CD4-positive, alpha-beta T cell (primary cell): ENCODE measurements at regions not wholly inside any gene's neighbourhood (a gene's known extent, or its start where the extent isn't known, plus 50 kb on each side); places are given as distances from the start of the nearest gene placed in this dataset.
"Not testable (repeated sequence)": the region's sequence is repeated elsewhere in the genome, so short reads cannot be mapped to it uniquely, and the experiment has no call there.

Experiments
- ATAC-seq: fragments of 200-7000 bp; cut with Tn5 transposase; one replicate; pipeline ENCODE4 v1.10.0; 2022; ENCODE audit warnings: mild to moderate bottlenecking; ENCODE audit not compliant: poor library complexity
- CTCF ChIA-PET: fragments of 350-600 bp; sonication (Branson Sonifier 250); formaldehyde crosslinking; loops from one replicate; lab custom pipeline; 2021; ENCODE audit warnings: antibody characterized with exemption, inconsistent platforms; lab: Charles Lee
- POLR2A ChIA-PET: fragments of 350-600 bp; sonication (Branson Sonifier 250); formaldehyde crosslinking; loops from one replicate; lab custom pipeline; 2021; ENCODE audit warnings: antibody characterized with exemption, inconsistent platforms; lab: Charles Lee
- DNase-seq, 14 experiments: peaks; one replicate each; pipeline ENCODE4 v3.0.0-alpha.2; 2013 to 2020; ENCODE audit warnings: mixed read lengths in 2 of 14
- H3K27ac ChIP-seq, 2 donors: one replicate each; pipeline versions ENCODE4 v1.5.1 to v1.7.0; 2013; ENCODE audit warnings: low read length in 2 of 2, low read depth in 1 of 2, mild to moderate bottlenecking in 1 of 2
- H3K27me3 ChIP-seq, 2 experiments: 1 replicate in 1 of 2; 2 replicates in 1 of 2; pipeline versions ENCODE4 v1.6.1 to v1.7.0; 2013; ENCODE audit warnings: low read length in 2 of 2, control low read depth in 1 of 2, mild to moderate bottlenecking in 1 of 2, moderate library complexity in 1 of 2; ENCODE audit not compliant: insufficient read depth in 2 of 2, control insufficient read depth in 1 of 2
- H3K36me3 ChIP-seq: one replicate; pipeline ENCODE4 v1.6.1; 2013; ENCODE audit warnings: low read length, control low read depth; ENCODE audit not compliant: insufficient read depth
- H3K4me1 ChIP-seq: one replicate; pipeline ENCODE4 v1.6.1; 2013; ENCODE audit warnings: low read length, control low read depth; ENCODE audit not compliant: insufficient read depth
- H3K4me3 ChIP-seq: one replicate; pipeline ENCODE4 v1.5.1; 2013; ENCODE audit warnings: mild to moderate bottlenecking, low read length, moderate library complexity
- H3K9me3 ChIP-seq, 2 experiments: 1 replicate in 1 of 2; 2 replicates in 1 of 2; pipeline versions ENCODE4 v1.6.1 to v1.7.0; 2013; ENCODE audit warnings: low read length in 2 of 2, mild to moderate bottlenecking in 2 of 2, control low read depth in 1 of 2, moderate library complexity in 1 of 2; ENCODE audit not compliant: control insufficient read depth in 1 of 2, insufficient read depth in 1 of 2
- H3K27ac Mint-ChIP-seq: one replicate; pipeline ENCODE4 v1.8.0; 2020; ENCODE audit warnings: mixed read lengths
- H3K27me3 Mint-ChIP-seq: one replicate; pipeline ENCODE4 v1.8.0; 2021; ENCODE audit warnings: mixed read lengths
- H3K36me3 Mint-ChIP-seq: one replicate; pipeline ENCODE4 v1.8.0; 2021; ENCODE audit warnings: low read depth, mixed read lengths
- H3K4me1 Mint-ChIP-seq: one replicate; pipeline ENCODE4 v1.8.0; 2021; ENCODE audit warnings: low read depth, mixed read lengths
- H3K4me3 Mint-ChIP-seq: one replicate; pipeline ENCODE4 v1.8.0; 2020; ENCODE audit warnings: mild to moderate bottlenecking, mixed read lengths
- H3K9me3 Mint-ChIP-seq: one replicate; pipeline ENCODE4 v1.8.0; 2020; ENCODE audit warnings: mixed read lengths
- intact Hi-C, 2 experiments: fragments of 100-400 bp; cut with DNase I in 1 of 2; cut with micrococcal nuclease in 1 of 2; formaldehyde crosslinking; loops; one replicate each; pipeline versions ENCODE4 v1.15.1 to v1.9.0; 2023 to 2025; cut with DNase I, micrococcal nuclease
- TF ChIP-seq, protein P1 (sequence below): fragments of 200-600 bp; IDR thresholded peaks from one replicate; pipeline ENCODE4 v1.8.0; 2022; ENCODE audit warnings: antibody characterized with exemption, mild to moderate bottlenecking

DNA sequence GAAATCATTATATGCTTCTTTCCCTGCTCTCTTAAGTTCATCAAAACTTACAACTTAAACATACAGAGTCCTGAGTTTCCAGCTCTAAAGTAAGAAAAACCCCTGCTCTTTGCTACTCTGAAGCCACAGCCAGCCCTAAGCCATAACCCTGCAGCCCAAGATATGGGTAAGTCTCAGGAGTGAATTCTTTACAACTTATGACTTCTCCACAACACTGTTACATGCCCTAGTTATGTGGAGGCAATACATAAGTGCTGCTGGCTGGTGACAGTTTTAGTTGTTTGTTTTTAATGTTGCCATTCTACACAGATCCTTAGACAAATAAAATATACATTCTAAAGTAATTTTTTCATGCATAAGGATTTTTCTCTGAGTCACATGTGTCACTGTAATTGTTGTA lies 100.2 kb downstream of the FBXO8 start:
- H3K4me1 Mint-ChIP-seq, result no peaks in the 10 kb centered on the region
- POLR2A ChIA-PET, result no interaction called here
- TF ChIP-seq, protein P1, sequence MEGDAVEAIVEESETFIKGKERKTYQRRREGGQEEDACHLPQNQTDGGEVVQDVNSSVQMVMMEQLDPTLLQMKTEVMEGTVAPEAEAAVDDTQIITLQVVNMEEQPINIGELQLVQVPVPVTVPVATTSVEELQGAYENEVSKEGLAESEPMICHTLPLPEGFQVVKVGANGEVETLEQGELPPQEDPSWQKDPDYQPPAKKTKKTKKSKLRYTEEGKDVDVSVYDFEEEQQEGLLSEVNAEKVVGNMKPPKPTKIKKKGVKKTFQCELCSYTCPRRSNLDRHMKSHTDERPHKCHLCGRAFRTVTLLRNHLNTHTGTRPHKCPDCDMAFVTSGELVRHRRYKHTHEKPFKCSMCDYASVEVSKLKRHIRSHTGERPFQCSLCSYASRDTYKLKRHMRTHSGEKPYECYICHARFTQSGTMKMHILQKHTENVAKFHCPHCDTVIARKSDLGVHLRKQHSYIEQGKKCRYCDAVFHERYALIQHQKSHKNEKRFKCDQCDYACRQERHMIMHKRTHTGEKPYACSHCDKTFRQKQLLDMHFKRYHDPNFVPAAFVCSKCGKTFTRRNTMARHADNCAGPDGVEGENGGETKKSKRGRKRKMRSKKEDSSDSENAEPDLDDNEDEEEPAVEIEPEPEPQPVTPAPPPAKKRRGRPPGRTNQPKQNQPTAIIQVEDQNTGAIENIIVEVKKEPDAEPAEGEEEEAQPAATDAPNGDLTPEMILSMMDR, result no peak
- intact Hi-C loops, result no loop called here
- H3K9me3 ChIP-seq, result no peaks in the 10 kb centered on the region
- no peak overlapping the region for H3K4me3 ChIP-seq
- no peaks in the 10 kb centered on the region for H3K36me3 Mint-ChIP-seq
- no peak for ATAC-seq
- H3K27me3 ChIP-seq, result peaks cover 0 to 14% of the 10 kb centered on the region in 2 experiments
- H3K27me3 Mint-ChIP-seq, result peaks cover 54% of the 10 kb centered on the region
- no peaks in the 10 kb centered on the region for H3K9me3 Mint-ChIP-seq
- no peaks in the 10 kb centered on the region for H3K36me3 ChIP-seq
- H3K27ac ChIP-seq, result no peak overlapping the region
- CTCF ChIA-PET, result no interaction called here
- no peak for DNase-seq
- H3K4me1 ChIP-seq, result no peaks in the 10 kb centered on the region
- H3K27ac Mint-ChIP-seq, result no peak overlapping the region
- H3K4me3 Mint-ChIP-seq, result no peak overlapping the region

DNA sequence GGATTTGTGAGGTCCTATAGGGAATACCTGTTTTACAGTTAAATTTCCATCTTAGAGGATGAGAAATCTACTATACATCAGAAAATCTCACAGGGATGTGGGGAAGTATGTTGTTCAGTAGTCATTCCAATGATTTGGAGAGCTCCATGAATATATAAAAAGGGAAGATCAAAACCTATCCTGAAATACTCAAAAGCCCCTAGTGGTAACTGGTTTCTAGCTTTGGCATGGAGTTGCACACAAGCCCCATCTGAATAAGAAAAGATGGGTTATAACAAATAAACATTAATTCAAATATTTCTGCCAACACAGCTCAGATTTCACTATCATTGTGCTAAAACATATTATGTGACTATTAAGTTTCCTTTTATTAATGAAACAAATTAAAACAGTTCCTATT lies 101.6 kb downstream of the FBXO8 start:
- Histone ChIP-seq H3K27me3 (peaks cover 0 to 12% of the 10 kb centered on the region in 2 experiments), H3K9me3 (no peaks in the 10 kb centered on the region), H3K4me1 (no peaks in the 10 kb centered on the region), H3K4me3 (no peak overlapping the region), H3K36me3 (no peaks in the 10 kb centered on the region), H3K27ac (no peak overlapping the region)
- TF ChIP-seq, protein P1, result no peak
- CTCF ChIA-PET, result no interaction called here
- intact Hi-C loops, result no loop called here
- ATAC-seq (no peak), DNase-seq (no peak)
- no peaks in the 10 kb centered on the region for H3K4me1 Mint-ChIP-seq
- no peaks in the 10 kb centered on the region for H3K9me3 Mint-ChIP-seq
- H3K4me3 Mint-ChIP-seq, result no peak overlapping the region
- H3K27me3 Mint-ChIP-seq, result peaks cover 49% of the 10 kb centered on the region
- H3K36me3 Mint-ChIP-seq, result no peaks in the 10 kb centered on the region
- POLR2A ChIA-PET, result no interaction called here
- no peak overlapping the region for H3K27ac Mint-ChIP-seq

DNA sequence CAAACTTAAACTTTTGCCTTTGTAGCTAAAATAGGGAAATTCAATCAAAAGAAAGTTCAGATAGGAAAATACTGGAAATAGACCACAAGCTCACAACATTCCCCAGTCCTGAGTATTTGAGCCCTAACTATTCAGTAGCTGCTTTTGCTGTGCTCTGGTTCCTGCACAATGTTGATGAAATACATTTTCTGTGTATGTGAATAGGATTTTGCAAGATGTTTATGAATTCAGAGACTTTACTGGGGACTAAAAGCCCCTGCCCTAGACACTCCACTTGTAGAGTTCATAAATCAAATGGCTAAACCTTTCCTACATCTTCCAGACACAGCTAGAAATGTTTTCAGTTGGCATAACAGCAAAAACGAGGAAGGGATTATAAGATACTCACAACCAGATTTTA lies 105.9 kb downstream of the FBXO8 start:
- TF ChIP-seq, protein P1, result no peak
- ATAC-seq (no peak), DNase-seq (no peak)
- Mint-ChIP-seq H3K27ac (no peak overlapping the region), H3K27me3 (peaks cover 32% of the 10 kb centered on the region), H3K36me3 (no peaks in the 10 kb centered on the region), H3K4me1 (no peaks in the 10 kb centered on the region), H3K4me3 (no peak overlapping the region), H3K9me3 (no peaks in the 10 kb centered on the region)
- H3K36me3 ChIP-seq, result no peaks in the 10 kb centered on the region
- no peak overlapping the region for H3K27ac ChIP-seq
- no peaks in the 10 kb centered on the region for H3K4me1 ChIP-seq
- H3K4me3 ChIP-seq, result no peak overlapping the region
- H3K9me3 ChIP-seq, result no peaks in the 10 kb centered on the region
- ChIA-PET CTCF (interaction anchor here (1.0 kb wide), 1 partner anchor 20 kb away, joined by 3 read pairs; no protein-coding TSS in a partner anchor), POLR2A (no interaction called here)
- intact Hi-C loops, result no loop called here
- peaks cover 0 to 2% of the 10 kb centered on the region in 2 experiments for H3K27me3 ChIP-seq

- H3K27me3 ChIP-seq, intact Hi-C loops, H3K36me3 Mint-ChIP-seq, H3K9me3 Mint-ChIP-seq, H3K4me1 Mint-ChIP-seq, H3K4me1 ChIP-seq, DNase-seq, ATAC-seq, H3K36me3 ChIP-seq, H3K27ac ChIP-seq, H3K27ac Mint-ChIP-seq, H3K9me3 ChIP-seq, H3K4me3 ChIP-seq, CTCF ChIA-PET, H3K4me3 Mint-ChIP-seq, POLR2A ChIA-PET: not testable (repeated sequence)
- H3K27me3 Mint-ChIP-seq, result peaks cover 26% of the 10 kb centered on the region
Measured at GRCh38 chr4:174175836-174176235, 107.6 kb downstream of the FBXO8 start.
